ENCODE measurements at regions not wholly inside any gene's neighbourhood (a gene's known extent, or its start where the extent isn't known, plus 50 kb on each side); places are given as distances from the start of the nearest gene placed in this dataset.

DNA sequence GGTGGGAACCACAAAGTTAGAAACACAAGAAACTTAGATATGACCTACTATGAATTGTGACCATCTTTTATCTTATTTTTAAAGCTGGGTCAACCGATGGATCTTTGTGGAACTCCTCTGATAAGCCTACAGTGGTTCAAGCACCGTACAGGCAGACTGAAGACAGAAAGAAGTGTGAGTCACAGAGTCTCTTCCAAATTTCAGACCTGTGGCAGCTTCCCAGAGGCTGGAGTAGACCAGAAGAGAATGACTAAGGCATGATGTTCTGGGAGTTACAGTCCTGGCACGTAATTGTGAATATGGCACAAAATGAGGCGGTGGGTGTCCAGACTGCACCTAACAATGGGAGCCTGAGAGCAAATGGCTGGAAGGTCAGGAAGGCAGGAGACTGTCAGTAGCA is 70.0 kb downstream of the LMO4 start:
- H3K4me3 ChIP-seq (ENCODE audit: severe bottlenecking) = no peak overlapping the region
- H3K27me3 ChIP-seq (ENCODE audit: insufficient read depth, poor library complexity, severe bottlenecking) = no peaks in the 10 kb centered on the region
- ATAC-seq (ENCODE audit: low read depth) = peak; percentile 79
- H3K9me3 ChIP-seq (ENCODE audit: severe bottlenecking) = no peaks in the 10 kb centered on the region
- H3K27ac ChIP-seq (ENCODE audit: poor library complexity, severe bottlenecking) = peak overlapping the region; percentile 80
- DNase-seq (ENCODE audit: low spot score) = no peak
- TF ChIP-seq, protein P1, sequence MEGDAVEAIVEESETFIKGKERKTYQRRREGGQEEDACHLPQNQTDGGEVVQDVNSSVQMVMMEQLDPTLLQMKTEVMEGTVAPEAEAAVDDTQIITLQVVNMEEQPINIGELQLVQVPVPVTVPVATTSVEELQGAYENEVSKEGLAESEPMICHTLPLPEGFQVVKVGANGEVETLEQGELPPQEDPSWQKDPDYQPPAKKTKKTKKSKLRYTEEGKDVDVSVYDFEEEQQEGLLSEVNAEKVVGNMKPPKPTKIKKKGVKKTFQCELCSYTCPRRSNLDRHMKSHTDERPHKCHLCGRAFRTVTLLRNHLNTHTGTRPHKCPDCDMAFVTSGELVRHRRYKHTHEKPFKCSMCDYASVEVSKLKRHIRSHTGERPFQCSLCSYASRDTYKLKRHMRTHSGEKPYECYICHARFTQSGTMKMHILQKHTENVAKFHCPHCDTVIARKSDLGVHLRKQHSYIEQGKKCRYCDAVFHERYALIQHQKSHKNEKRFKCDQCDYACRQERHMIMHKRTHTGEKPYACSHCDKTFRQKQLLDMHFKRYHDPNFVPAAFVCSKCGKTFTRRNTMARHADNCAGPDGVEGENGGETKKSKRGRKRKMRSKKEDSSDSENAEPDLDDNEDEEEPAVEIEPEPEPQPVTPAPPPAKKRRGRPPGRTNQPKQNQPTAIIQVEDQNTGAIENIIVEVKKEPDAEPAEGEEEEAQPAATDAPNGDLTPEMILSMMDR (IDR thresholded peaks at IDR 0.05; ENCODE audit: poor library complexity, severe bottlenecking) = no peak
- peaks cover 18% of the 10 kb centered on the region for H3K4me1 ChIP-seq (ENCODE audit: insufficient read depth, poor library complexity, severe bottlenecking)
- H3K36me3 ChIP-seq (ENCODE audit: low read depth) = no peaks in the 10 kb centered on the region

DNA sequence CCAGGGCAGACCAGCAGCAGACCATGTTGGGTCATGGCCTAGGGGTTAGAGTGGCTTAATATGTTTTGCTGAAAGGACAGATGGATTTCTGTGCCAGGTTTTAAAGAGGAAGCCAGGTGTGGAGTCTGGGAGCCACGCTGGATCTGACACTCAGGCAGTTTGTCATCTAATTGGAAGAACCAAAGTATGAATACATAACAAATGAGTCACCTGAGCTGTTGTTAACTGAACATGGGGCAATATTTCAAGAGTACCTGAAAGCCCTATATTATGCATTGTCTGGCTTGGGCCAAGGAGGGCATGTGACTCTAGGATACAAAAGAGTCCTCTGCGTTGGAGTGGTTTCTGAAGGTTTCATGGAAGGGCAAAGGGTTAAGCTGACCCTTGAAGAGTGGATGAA is 70.6 kb downstream of the LMO4 start:
- TF ChIP-seq, protein P1 (IDR thresholded peaks at IDR 0.05; ENCODE audit: poor library complexity, severe bottlenecking) = no peak
- ATAC-seq (ENCODE audit: low read depth) = peak; percentile 87
- H3K9me3 ChIP-seq (ENCODE audit: severe bottlenecking) = no peaks in the 10 kb centered on the region
- DNase-seq (ENCODE audit: low spot score) = no peak
- peak overlapping the region; percentile 80 for H3K27ac ChIP-seq (ENCODE audit: poor library complexity, severe bottlenecking)
- H3K36me3 ChIP-seq (ENCODE audit: low read depth) = no peaks in the 10 kb centered on the region
- H3K4me1 ChIP-seq (ENCODE audit: insufficient read depth, poor library complexity, severe bottlenecking) = peaks cover 21% of the 10 kb centered on the region
- H3K4me3 ChIP-seq (ENCODE audit: severe bottlenecking) = no peak overlapping the region
- H3K27me3 ChIP-seq (ENCODE audit: insufficient read depth, poor library complexity, severe bottlenecking) = no peaks in the 10 kb centered on the region

GRCh38 chr1:87399701-87400100 is 71.0 kb downstream of the LMO4 start:
- no peaks in the 10 kb centered on the region for H3K9me3 ChIP-seq (ENCODE audit: severe bottlenecking)
- TF ChIP-seq, protein P1 (IDR thresholded peaks at IDR 0.05; ENCODE audit: poor library complexity, severe bottlenecking) = no peak
- no peaks in the 10 kb centered on the region for H3K36me3 ChIP-seq (ENCODE audit: low read depth)
- H3K4me1 ChIP-seq (ENCODE audit: insufficient read depth, poor library complexity, severe bottlenecking) = peaks cover 23% of the 10 kb centered on the region
- no peaks in the 10 kb centered on the region for H3K27me3 ChIP-seq (ENCODE audit: insufficient read depth, poor library complexity, severe bottlenecking)
- no peak for DNase-seq (ENCODE audit: low spot score)
- peak overlapping the region; percentile 80 for H3K27ac ChIP-seq (ENCODE audit: poor library complexity, severe bottlenecking)
- ATAC-seq (ENCODE audit: low read depth) = peak; percentile 24; the same call in 2 of the 3 replicates
- H3K4me3 ChIP-seq (ENCODE audit: severe bottlenecking) = no peak overlapping the region

GRCh38 chr1:87400813-87401212 is 72.1 kb downstream of the LMO4 start:
- ATAC-seq (ENCODE audit: low read depth) (no peak), DNase-seq (ENCODE audit: low spot score) (no peak)
- Histone ChIP-seq H3K9me3 (ENCODE audit: severe bottlenecking) (no peaks in the 10 kb centered on the region), H3K27ac (ENCODE audit: poor library complexity, severe bottlenecking) (no peak overlapping the region), H3K36me3 (ENCODE audit: low read depth) (no peaks in the 10 kb centered on the region), H3K27me3 (ENCODE audit: insufficient read depth, poor library complexity, severe bottlenecking) (no peaks in the 10 kb centered on the region), H3K4me3 (ENCODE audit: severe bottlenecking) (no peak overlapping the region), H3K4me1 (ENCODE audit: insufficient read depth, poor library complexity, severe bottlenecking) (peaks cover 23% of the 10 kb centered on the region)
- TF ChIP-seq, protein P1 (IDR thresholded peaks at IDR 0.05; ENCODE audit: poor library complexity, severe bottlenecking) = no peak

DNA sequence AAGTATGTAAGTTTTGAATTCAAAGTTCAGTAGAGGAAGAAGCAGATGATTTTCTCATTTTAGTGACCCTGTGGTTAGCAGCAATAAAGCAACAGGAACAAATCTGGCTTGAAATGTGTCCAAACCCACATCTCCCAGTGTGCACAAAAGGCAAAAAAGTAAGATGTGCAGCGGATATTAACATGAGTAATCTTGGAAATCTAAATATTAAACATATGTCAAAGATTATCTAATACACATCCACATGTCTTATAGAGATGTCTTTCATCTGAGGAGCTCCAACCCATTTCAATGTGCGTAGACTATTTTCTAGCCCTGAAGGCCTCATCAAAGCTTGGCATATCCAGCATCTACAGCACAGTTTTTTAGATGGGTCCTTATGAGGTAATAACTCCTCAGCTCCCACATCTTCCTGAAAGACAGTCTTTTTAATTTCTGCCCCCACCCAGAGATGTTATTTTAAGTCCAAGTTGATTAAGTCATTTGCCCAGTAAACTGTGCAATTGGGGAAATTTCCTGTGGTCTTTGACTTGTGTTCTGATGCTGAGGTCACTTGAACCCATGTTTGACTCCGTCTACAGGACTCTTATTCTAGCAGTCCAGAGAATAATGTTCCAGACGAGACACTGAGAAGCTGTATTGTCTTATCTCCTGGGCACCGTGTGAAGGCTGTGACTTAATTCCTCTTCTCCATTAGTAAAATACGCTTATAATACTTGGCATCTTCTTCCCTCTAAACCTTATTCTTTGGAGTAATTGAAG is 73.7 kb downstream of the LMO4 start:
- no peak for ATAC-seq (ENCODE audit: low read depth)
- H3K27me3 ChIP-seq (ENCODE audit: insufficient read depth, poor library complexity, severe bottlenecking) = no peaks in the 10 kb centered on the region
- H3K4me3 ChIP-seq (ENCODE audit: severe bottlenecking) = no peak overlapping the region
- no peaks in the 10 kb centered on the region for H3K36me3 ChIP-seq (ENCODE audit: low read depth)
- H3K9me3 ChIP-seq (ENCODE audit: severe bottlenecking) = no peaks in the 10 kb centered on the region
- DNase-seq (ENCODE audit: low spot score) = no peak
- TF ChIP-seq, protein P1 (IDR thresholded peaks at IDR 0.05; ENCODE audit: poor library complexity, severe bottlenecking) = no peak
- peaks cover 23% of the 10 kb centered on the region for H3K4me1 ChIP-seq (ENCODE audit: insufficient read depth, poor library complexity, severe bottlenecking)
- H3K27ac ChIP-seq (ENCODE audit: poor library complexity, severe bottlenecking) = no peak overlapping the region

Data from RWPE2 (cell line).